ENCODE measurements at regions not wholly inside any gene's neighbourhood (a gene's known extent, or its start where the extent isn't known, plus 50 kb on each side); places are given as distances from the start of the nearest gene placed in this dataset.
"Not testable (repeated sequence)": the region's sequence is repeated elsewhere in the genome, so short reads cannot be mapped to it uniquely, and the experiment has no call there.

GRCh38 chr1:221285458-221286210, 406.4 kb downstream of the HLX start:
- H3K4me1 ChIP-seq (ENCODE audit: control insufficient read depth in 2 of 2, insufficient read depth in 2 of 2, low read length in 2 of 2); H3K4me1 Mint-ChIP-seq; H3K4me2 ChIP-seq (replicated peaks; ENCODE audit: low read depth, low read length, poor library complexity, severe bottlenecking); H3K27ac Mint-ChIP-seq; DNase-seq; H3K4me3 Mint-ChIP-seq; intact Hi-C loops (cut with micrococcal nuclease); H3K9me3 Mint-ChIP-seq (ENCODE audit: insufficient read depth); POLR2A ChIA-PET; H3K9me3 ChIP-seq (ENCODE audit: control extremely low read depth in 1 of 3, control insufficient read depth in 2 of 3, insufficient read depth in 1 of 3, low read length in 2 of 3); H4K20me1 ChIP-seq (ENCODE audit: control insufficient read depth, insufficient read depth, low read length, poor library complexity, severe bottlenecking); H3K36me3 ChIP-seq (replicated peaks in 1 of 2; ENCODE audit: control extremely low read depth in 1 of 2, control insufficient read depth in 1 of 2, extremely low read depth in 1 of 2, insufficient read depth in 2 of 2, low read length in 1 of 2); H3K79me2 ChIP-seq (ENCODE audit: control insufficient read depth, insufficient read depth, low read length); H3K9ac ChIP-seq (ENCODE audit: low read length); H3K4me3 ChIP-seq (ENCODE audit: control extremely low read depth in 1 of 5, extremely low read depth in 1 of 5, insufficient read depth in 1 of 5, low read depth in 2 of 5, low read length in 4 of 5); ATAC-seq (ENCODE audit: low read depth); H3K27me3 ChIP-seq (replicated peaks in 1 of 4; ENCODE audit: control extremely low read depth in 1 of 4, control insufficient read depth in 3 of 4, insufficient read depth in 4 of 4, low read length in 3 of 4); H2AFZ ChIP-seq (ENCODE audit: insufficient read depth, low read depth, low read length, poor library complexity, severe bottlenecking); H3K27ac ChIP-seq (ENCODE audit: low read length in 2 of 2); CTCF ChIA-PET: not testable (repeated sequence)
- WGBS (ENCODE audit: insufficient coverage): 95% methylated on average over 40 of the region's 45 CpGs
- H3K27me3 Mint-ChIP-seq: peaks cover 14% of the 10 kb centered on the region

- intact Hi-C loops (cut with micrococcal nuclease): no loop called here
- no peak overlapping the region for H2AFZ ChIP-seq (ENCODE audit: insufficient read depth, low read depth, low read length, poor library complexity, severe bottlenecking)
- WGBS (ENCODE audit: insufficient coverage): no CpG with 5 or more reads among the region's 1 CpG
- CTCF ChIA-PET: no interaction called here
- ATAC-seq (ENCODE audit: low read depth): no peak
- H3K27me3 ChIP-seq (replicated peaks in 1 of 4; ENCODE audit: control extremely low read depth in 1 of 4, control insufficient read depth in 3 of 4, insufficient read depth in 4 of 4, low read length in 3 of 4): peaks cover 0 to 3% (median 0%) of the 10 kb centered on the region in 4 experiments
- H3K27ac ChIP-seq (ENCODE audit: low read length in 2 of 2): no peak overlapping the region
- H3K4me3 Mint-ChIP-seq: no peak overlapping the region
- DNase-seq: no peak
- H3K4me2 ChIP-seq (replicated peaks; ENCODE audit: low read depth, low read length, poor library complexity, severe bottlenecking): no peak overlapping the region
- POLR2A ChIA-PET: no interaction called here
- peaks cover 12% of the 10 kb centered on the region for H3K27me3 Mint-ChIP-seq
- H3K79me2 ChIP-seq (ENCODE audit: control insufficient read depth, insufficient read depth, low read length): no peaks in the 10 kb centered on the region
- H3K9me3 ChIP-seq (ENCODE audit: control extremely low read depth in 1 of 3, control insufficient read depth in 2 of 3, insufficient read depth in 1 of 3, low read length in 2 of 3): no peaks in the 10 kb centered on the region
- H3K36me3 ChIP-seq (replicated peaks in 1 of 2; ENCODE audit: control extremely low read depth in 1 of 2, control insufficient read depth in 1 of 2, extremely low read depth in 1 of 2, insufficient read depth in 2 of 2, low read length in 1 of 2): no peaks in the 10 kb centered on the region
- no peak overlapping the region for H3K4me3 ChIP-seq (ENCODE audit: control extremely low read depth in 1 of 5, extremely low read depth in 1 of 5, insufficient read depth in 1 of 5, low read depth in 2 of 5, low read length in 4 of 5)
- H3K27ac Mint-ChIP-seq: no peak overlapping the region
- H3K9ac ChIP-seq (ENCODE audit: low read length): no peak overlapping the region
- H3K4me1 ChIP-seq (ENCODE audit: control insufficient read depth in 2 of 2, insufficient read depth in 2 of 2, low read length in 2 of 2): no peaks in the 10 kb centered on the region
- H4K20me1 ChIP-seq (ENCODE audit: control insufficient read depth, insufficient read depth, low read length, poor library complexity, severe bottlenecking): no peaks in the 10 kb centered on the region
- no peak for TF ChIP-seq CTCF (IDR thresholded peaks at IDR 0.05)
- no peak for TF ChIP-seq EZH2 (IDR thresholded peaks at IDR 0.05; ENCODE audit: borderline replicate concordance, insufficient read depth, low read depth, low read length, poor library complexity, severe bottlenecking)
- H3K4me1 Mint-ChIP-seq: no peaks in the 10 kb centered on the region
- H3K9me3 Mint-ChIP-seq (ENCODE audit: insufficient read depth): no peaks in the 10 kb centered on the region
These were observed 407.2 kb downstream of the HLX start for GRCh38 chr1:221286399-221286798.

Measured in B cell (primary cell).